D721Med (cell line): ENCODE measurements at regions not wholly inside any gene's neighbourhood (a gene's known extent, or its start where the extent isn't known, plus 50 kb on each side); places are given as distances from the start of the nearest gene placed in this dataset.

Source experiments
- DNase-seq: peaks from one replicate; pipeline ENCODE4 v3.0.0; 2011; ENCODE audit warnings: low spot score; ENCODE audit not compliant: insufficient read length
- FAIRE-seq: peaks from 2 replicates; lab custom pipeline; 2011; peaks lifted over from hg19 to GRCh38; lab: Jason Lieb, UNC
- CTCF ChIP-seq: IDR thresholded peaks from 2 replicates; pipeline ENCODE4 v1.5.1; 2012; ENCODE audit warnings: mild to moderate bottlenecking, control low read depth; ENCODE audit not compliant: insufficient read depth; ENCODE audit errors: missing control alignments

DNA sequence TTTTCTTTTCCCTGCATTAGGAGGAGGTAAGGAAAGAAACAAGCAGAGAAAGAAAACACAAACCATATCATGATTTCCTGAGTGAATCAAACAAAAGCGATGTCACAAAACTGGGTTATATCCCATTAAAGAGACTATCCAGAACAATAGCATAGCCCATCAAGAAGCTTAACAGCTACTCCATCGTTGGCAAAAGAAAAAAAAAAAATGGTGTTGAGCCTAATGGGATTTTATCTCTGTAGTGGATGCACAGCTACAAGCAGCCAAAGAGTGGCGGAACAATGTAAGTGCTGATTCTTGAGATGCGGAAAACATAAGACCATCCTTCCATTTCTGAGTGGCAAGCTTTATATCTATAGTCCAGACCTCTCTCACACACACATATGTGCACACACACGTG lies 106.2 kb upstream of the NRSN1 start:
- no peak for TF ChIP-seq CTCF
- no peak for DNase-seq
- FAIRE-seq: no peak

DNA sequence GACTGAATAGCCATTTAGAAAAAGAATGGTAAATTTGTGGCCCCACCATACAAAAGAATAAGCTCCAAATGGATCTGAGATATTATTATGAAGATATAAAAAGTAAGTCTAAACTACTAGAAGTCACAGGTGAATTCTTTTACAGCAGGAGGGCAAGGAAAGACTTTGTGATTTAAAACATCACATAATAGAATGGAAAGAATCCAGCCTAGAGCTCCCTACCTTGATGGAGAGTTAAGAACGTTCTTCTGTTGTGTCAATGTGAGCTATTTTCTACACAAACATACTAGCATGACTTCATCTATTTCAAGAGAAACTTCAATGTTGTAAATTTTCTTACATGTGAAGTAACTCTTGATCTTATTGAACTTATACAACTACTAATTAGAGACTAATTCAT lies 100.0 kb upstream of the NRSN1 start:
- FAIRE-seq: no peak
- no peak for TF ChIP-seq CTCF
- DNase-seq: no peak

DNA sequence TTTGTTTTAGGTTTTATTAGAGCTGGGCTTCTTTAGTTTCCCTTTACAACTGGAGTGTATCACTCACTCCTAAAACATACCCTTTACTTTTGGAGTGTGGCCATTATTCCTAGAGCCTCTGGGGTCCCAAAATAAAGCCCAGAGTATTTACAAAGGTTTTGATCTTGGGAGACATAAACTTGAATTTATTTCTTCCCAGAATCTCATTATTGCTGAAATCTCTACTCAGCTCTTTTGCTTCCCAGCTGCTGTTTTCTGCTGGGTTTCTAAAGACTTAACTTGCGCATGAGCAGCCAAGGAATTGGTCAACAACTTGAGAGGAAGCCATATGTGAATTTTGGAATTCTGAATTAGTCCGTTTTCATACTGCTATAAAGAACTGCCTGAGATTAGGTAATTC lies 94.5 kb upstream of the NRSN1 start:
- no peak for DNase-seq
- no peak for FAIRE-seq
- TF ChIP-seq CTCF: no peak

GRCh38 chr6:24032896-24033688 lies 92.9 kb upstream of the NRSN1 start:
- DNase-seq (no peak), FAIRE-seq (no peak)
- no peak for TF ChIP-seq CTCF

DNA sequence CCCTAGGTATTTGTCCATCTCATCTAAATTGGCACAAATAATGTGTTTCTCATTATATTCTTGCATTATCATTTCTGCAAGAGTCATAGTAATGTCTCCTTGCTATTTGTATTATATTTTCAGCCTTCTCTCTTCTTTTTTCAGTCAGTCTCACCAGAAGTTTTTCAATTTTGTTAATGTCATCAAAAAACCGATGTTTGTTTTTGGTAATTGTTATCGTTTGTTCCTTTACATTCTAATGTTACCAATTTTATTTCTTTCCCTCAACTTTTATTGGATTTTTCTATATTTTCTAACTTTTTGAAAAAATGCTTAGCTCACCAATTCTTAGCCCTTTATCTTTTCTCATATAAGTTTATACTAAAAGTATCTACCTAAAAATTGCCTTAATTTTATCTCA lies 82.2 kb upstream of the NRSN1 start:
- FAIRE-seq (no peak), DNase-seq (no peak)
- TF ChIP-seq CTCF: no peak

DNA sequence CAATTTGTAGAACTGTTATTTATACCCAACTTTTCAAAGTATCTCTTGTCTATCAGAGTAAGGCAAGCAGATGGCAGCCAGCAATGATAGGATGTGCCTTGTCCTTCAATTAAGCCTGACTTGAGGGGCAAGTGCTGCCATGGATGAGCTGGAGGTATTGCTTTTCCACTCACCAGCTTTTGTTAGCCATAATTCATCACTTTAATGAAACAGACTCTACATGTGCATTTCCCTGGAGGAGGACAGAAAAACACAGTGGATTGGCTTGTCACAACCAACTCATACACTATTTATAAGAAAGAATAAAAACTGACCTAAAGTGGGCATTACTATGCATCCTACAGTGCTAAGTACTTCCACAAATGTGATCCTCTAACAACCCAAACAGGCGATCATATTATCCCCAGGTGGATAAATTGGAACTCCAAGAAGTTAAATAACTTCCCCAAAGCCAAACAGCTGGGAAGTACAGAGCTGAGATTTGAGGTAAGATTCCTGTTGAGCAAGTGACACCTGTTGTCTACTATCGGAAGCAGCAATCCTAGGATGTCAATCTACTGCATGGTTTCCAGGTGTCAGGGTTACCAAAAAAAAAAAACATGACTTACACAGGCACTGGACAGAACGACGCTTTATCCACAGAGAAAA lies 73.9 kb upstream of the NRSN1 start:
- no peak for TF ChIP-seq CTCF
- no peak for DNase-seq
- FAIRE-seq: no peak

DNA sequence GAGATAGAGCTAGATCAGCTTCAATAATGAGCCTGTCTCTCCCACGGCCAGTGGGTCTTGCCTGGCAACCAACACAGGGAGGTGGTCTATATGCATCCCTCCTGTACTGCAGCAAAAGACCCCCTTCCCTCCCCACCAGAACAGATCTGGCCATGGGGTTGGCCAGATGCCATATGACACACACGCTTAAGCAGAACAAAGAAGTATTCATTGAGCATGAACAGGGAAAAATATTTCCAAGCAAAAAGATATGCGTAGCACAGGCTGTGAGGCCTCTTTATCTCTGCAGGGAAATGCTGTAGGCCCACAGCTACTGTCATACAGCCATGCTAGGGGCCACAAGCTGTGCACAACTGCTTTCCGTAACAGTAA lies 73.4 kb upstream of the NRSN1 start:
- no peak for TF ChIP-seq CTCF
- no peak for DNase-seq
- no peak for FAIRE-seq
